K562 (cell line): ENCODE measurements at regions not wholly inside any gene's neighbourhood (a gene's known extent, or its start where the extent isn't known, plus 50 kb on each side); places are given as distances from the start of the nearest gene placed in this dataset.

Source experiments
- ATAC-seq: fragments of 200-7000 bp; cut with Tn5 transposase; 3 replicates; pipeline ENCODE4 v1.9.1; 2020; ENCODE audit warnings: moderate library complexity
- BruUV-seq: library from RNA; stranded (reverse); fragments of 400-500 nt; replicated peaks from 2 replicates; lab custom pipeline; 2021; lab: Mats Ljungman, UMichigan
- CTCF ChIA-PET: fragments of 300-600 bp; formaldehyde crosslinking; extraction: SDS; loops from one replicate; lab custom pipeline; 2021; ENCODE audit warnings: low intra/inter-chr PET ratio; lab: Yijun Ruan, JAX
- POLR2A ChIA-PET: fragments of 300-600, 350-650 bp; sonication (Branson Sonifier 250); formaldehyde crosslinking; extraction: SDS; loops from one replicate; lab custom pipeline; 2021; ENCODE audit warnings: antibody characterized with exemption, inconsistent platforms; lab: Yijun Ruan, JAX
- DNase-seq, 4 experiments: peaks; one replicate each; pipeline versions ENCODE4 v3.0.0 to v3.0.0-alpha.2; 2011 to 2018; ENCODE audit warnings: low spot score in 3 of 4, mixed read lengths in 3 of 4; ENCODE audit errors: extremely low read depth in 1 of 4
- FAIRE-seq: peaks from 2 replicates; lab custom pipeline; 2011; peaks lifted over from hg19 to GRCh38; lab: Jason Lieb, UNC
- H2AFZ ChIP-seq: 2 replicates; pipeline ENCODE4 v1.6.0; 2011; ENCODE audit warnings: low read depth, low read length, control low read depth, inconsistent platforms
- H3K27ac ChIP-seq: fragments of 200-600 bp; 3 replicates; pipeline ENCODE4 v1.8.0; 2011; ENCODE audit warnings: low read depth, mild to moderate bottlenecking, control low read depth, inconsistent platforms, low read length, moderate library complexity, mixed read lengths; ENCODE audit errors: extremely low read depth
- H3K27me3 ChIP-seq, 2 experiments: fragments of 300-600 bp in 1 of 2; 2 replicates in 1 of 2; 3 replicates in 1 of 2; pipeline versions ENCODE4 v1.6.0 to v1.8.0; 2011; ENCODE audit warnings: inconsistent platforms in 2 of 2, low read length in 2 of 2, mild to moderate bottlenecking in 1 of 2, mixed read lengths in 1 of 2, moderate library complexity in 1 of 2; ENCODE audit not compliant: control insufficient read depth in 2 of 2, insufficient read depth in 2 of 2
- H3K36me3 ChIP-seq: fragments of 300-600 bp; 3 replicates; pipeline ENCODE4 v1.8.0; 2011; ENCODE audit warnings: mild to moderate bottlenecking, low read length, inconsistent platforms; ENCODE audit not compliant: control insufficient read depth, insufficient read depth
- H3K4me1 ChIP-seq, 2 experiments: fragments of 200-600 bp in 1 of 2; replicated peaks in 1 of 2; 2 replicates in 1 of 2; 3 replicates in 1 of 2; pipeline versions ENCODE4 v1.5.1 to v1.8.0; 2011; ENCODE audit warnings: inconsistent platforms in 2 of 2, low read length in 2 of 2, mild to moderate bottlenecking in 1 of 2, mixed read lengths in 1 of 2, moderate library complexity in 1 of 2; ENCODE audit not compliant: control insufficient read depth in 2 of 2, insufficient read depth in 2 of 2
- H3K4me2 ChIP-seq: 2 replicates; pipeline ENCODE4 v1.6.1; 2011; ENCODE audit warnings: low read length, control low read depth, inconsistent platforms, mixed read lengths; ENCODE audit not compliant: insufficient read depth
- H3K4me3 ChIP-seq: fragments of 200-600 bp; sonication (generic), shearing (Covaris generic); 2 replicates; pipeline ENCODE4 v1.5.1; 2016; ENCODE audit warnings: control low read depth, inconsistent platforms
- H3K79me2 ChIP-seq: fragments of 200-600 bp; 3 replicates; pipeline ENCODE4 v1.8.0; 2011; ENCODE audit warnings: low read length, inconsistent platforms; ENCODE audit not compliant: control insufficient read depth, insufficient read depth
- H3K9ac ChIP-seq, 2 experiments: 2 replicates each; pipeline versions ENCODE4 v1.6.0 to v1.6.1; 2011; ENCODE audit warnings: low read depth in 2 of 2, low read length in 2 of 2, control low read depth in 1 of 2, inconsistent platforms in 1 of 2, mild to moderate bottlenecking in 1 of 2, mixed read lengths in 1 of 2; ENCODE audit not compliant: insufficient read depth in 1 of 2
- H3K9me1 ChIP-seq: one replicate; pipeline ENCODE4 v1.6.0; 2011; ENCODE audit warnings: inconsistent platforms, mild to moderate bottlenecking, low read length, moderate library complexity; ENCODE audit not compliant: control insufficient read depth, insufficient read depth
- H3K9me3 ChIP-seq: replicated peaks from 2 replicates; pipeline ENCODE4 v1.5.1; 2011; ENCODE audit warnings: low read depth, low read length, inconsistent platforms; ENCODE audit not compliant: control insufficient read depth, insufficient read depth
- H4K20me1 ChIP-seq: replicated peaks from 2 replicates; pipeline ENCODE4 v1.6.1; 2011; ENCODE audit warnings: low read length, inconsistent platforms, mixed read lengths; ENCODE audit not compliant: control insufficient read depth, insufficient read depth
- CGGBP1 ChIP-seq: fragments of 250-450 bp; sonication (Bioruptor Pico); IDR thresholded peaks from 2 replicates; pipeline ENCODE4 v1.9.0; 2021; ENCODE audit warnings: mild to moderate bottlenecking
- GTF2A2 ChIP-seq: IDR thresholded peaks from 2 replicates; pipeline ENCODE4 v1.6.1; 2016; ENCODE audit warnings: mild to moderate bottlenecking, missing genetic modification characterization, missing compliant biosample characterization
- MEF2A ChIP-seq: IDR thresholded peaks from 2 replicates; pipeline ENCODE4 v1.6.1; 2011; ENCODE audit warnings: low read depth, mild to moderate bottlenecking, low read length, moderate library complexity; ENCODE audit not compliant: control insufficient read depth
- MTA3 ChIP-seq: fragments of 450-650 bp; formaldehyde crosslinking; IDR thresholded peaks from 2 replicates; pipeline ENCODE4 v1.6.1; 2017; ENCODE audit warnings: mild to moderate bottlenecking, borderline replicate concordance
- WGBS: fragments of 100-300 bp; shearing (Covaris generic); methylation state at CpG from one replicate; pipeline ENCODE4 v1.1.6; 2016; ENCODE audit warnings: low coverage, mixed read lengths; ENCODE audit not compliant: insufficient coverage; ENCODE audit errors: missing lambda C conversion rate; 5-methylcytosine and 5-hydroxymethylcytosine counted together
- in situ Hi-C: fragments of 300-500 bp; cut with MboI; formaldehyde crosslinking; loops from 4 replicates; pipeline ENCODE4 v1.15.0; 2018; ENCODE audit warnings: inconsistent platforms, mixed read lengths
- intact Hi-C: fragments of 100-400 bp; cut with micrococcal nuclease; formaldehyde crosslinking; loops from 2 replicates; pipeline ENCODE4 v1.14.2; 2022
- TF ChIP-seq, protein P1 (sequence below): sonication (generic); IDR thresholded peaks from 2 replicates; pipeline ENCODE4 v1.6.1; 2016

- Histone ChIP-seq H2AFZ (no peak overlapping the region), H3K9me1 (no peaks in the 10 kb centered on the region), H3K9me3 (no peaks in the 10 kb centered on the region), H3K4me3 (no peak overlapping the region), H3K79me2 (no peaks in the 10 kb centered on the region), H3K4me1 (no peaks in the 10 kb centered on the region), H3K4me2 (no peak overlapping the region), H3K36me3 (no peaks in the 10 kb centered on the region)
- CTCF ChIA-PET: no interaction called here
- POLR2A ChIA-PET: interaction anchor here (0.8 kb wide), 1 partner anchor 15 kb away, joined by 3 read pairs; no protein-coding TSS in a partner anchor
- intact Hi-C loops: no loop called here
- in situ Hi-C loops: no loop called here
- no TSS peak for BruUV-seq
- no peak for DNase-seq
- TF ChIP-seq MTA3 (no peak), MEF2A (no peak), GTF2A2 (tag) (no peak), CGGBP1 (CRISPR knock-in tag) (no peak)
- TF ChIP-seq, protein P1, sequence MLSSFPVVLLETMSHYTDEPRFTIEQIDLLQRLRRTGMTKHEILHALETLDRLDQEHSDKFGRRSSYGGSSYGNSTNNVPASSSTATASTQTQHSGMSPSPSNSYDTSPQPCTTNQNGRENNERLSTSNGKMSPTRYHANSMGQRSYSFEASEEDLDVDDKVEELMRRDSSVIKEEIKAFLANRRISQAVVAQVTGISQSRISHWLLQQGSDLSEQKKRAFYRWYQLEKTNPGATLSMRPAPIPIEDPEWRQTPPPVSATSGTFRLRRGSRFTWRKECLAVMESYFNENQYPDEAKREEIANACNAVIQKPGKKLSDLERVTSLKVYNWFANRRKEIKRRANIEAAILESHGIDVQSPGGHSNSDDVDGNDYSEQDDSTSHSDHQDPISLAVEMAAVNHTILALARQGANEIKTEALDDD: no peak
- TF ChIP-seq, all 486 proteins: peak for 0
- Histone ChIP-seq H3K27ac (no peak overlapping the region), H4K20me1 (no peaks in the 10 kb centered on the region), H3K9ac (no peak overlapping the region), H3K27me3 (no peaks in the 10 kb centered on the region)
- FAIRE-seq: no peak
- ATAC-seq: no peak
- WGBS: 0% methylated on average over 2 of the region's 2 CpGs
These were observed 1566.9 kb upstream of the PIK3C3 start for GRCh38 chr18:40388121-40388520.
